Upper lobe of right lung (tissue), 1 donor: ENCODE measurements at regions not wholly inside any gene's neighbourhood (a gene's known extent, or its start where the extent isn't known, plus 50 kb on each side); places are given as distances from the start of the nearest gene placed in this dataset.
"Not testable (repeated sequence)": the region's sequence is repeated elsewhere in the genome, so short reads cannot be mapped to it uniquely, and the experiment has no call there.

Experiments
- ATAC-seq: fragments of 200-7000 bp; cut with Tn5 transposase; one replicate; pipeline ENCODE4 v1.9.1; 2020; ENCODE audit warnings: mild to moderate bottlenecking, moderate library complexity
- DNase-seq: peaks from one replicate; pipeline ENCODE4 v3.0.0-alpha.2; 2020
- H3K27ac ChIP-seq: fragments of 200-600 bp; one replicate; pipeline ENCODE4 v1.8.0; 2022
- H3K27me3 ChIP-seq: fragments of 200-600 bp; one replicate; pipeline ENCODE4 v1.8.0; 2022; ENCODE audit warnings: mild to moderate bottlenecking
- H3K36me3 ChIP-seq: fragments of 200-600 bp; one replicate; pipeline ENCODE4 v1.8.0; 2022
- H3K4me1 ChIP-seq: fragments of 200-600 bp; one replicate; pipeline ENCODE4 v1.8.0; 2022
- H3K4me3 ChIP-seq: fragments of 200-600 bp; one replicate; pipeline ENCODE4 v1.8.0; 2022; ENCODE audit warnings: mild to moderate bottlenecking
- H3K9me3 ChIP-seq: fragments of 200-600 bp; one replicate; pipeline ENCODE4 v1.8.0; 2022
- CTCF ChIP-seq: fragments of 200-600 bp; IDR thresholded peaks from one replicate; pipeline ENCODE4 v1.8.0; 2022; ENCODE audit warnings: antibody characterized with exemption
- intact Hi-C: fragments of 100-400 bp; cut with DNase I; formaldehyde crosslinking; loops from one replicate; pipeline ENCODE4 v1.11.0; 2022
- donor health status: DM: no; HTN: yes; CAD: no; lungs with severe emphysema.

- H3K4me1 ChIP-seq = no peaks in the 10 kb centered on the region
- no peak for TF ChIP-seq CTCF
These were observed 740.7 kb upstream of the CA10 start for GRCh38 chr17:52899235-52899634.

GRCh38 chr17:52895272-52895671, 736.8 kb upstream of the CA10 start:
- DNase-seq = no peak
- Histone ChIP-seq H3K4me3 (no peak overlapping the region), H3K9me3 (no peaks in the 10 kb centered on the region), H3K36me3 (no peaks in the 10 kb centered on the region), H3K27me3 (no peaks in the 10 kb centered on the region), H3K4me1 (no peaks in the 10 kb centered on the region), H3K27ac (no peak overlapping the region)
- intact Hi-C loops = no loop called here
- ATAC-seq = no peak
- no peak for TF ChIP-seq CTCF

More at GRCh38 chr17:52899235-52899634, 740.7 kb upstream of the CA10 start:
- DNase-seq (no peak), ATAC-seq (no peak)
- intact Hi-C loops = no loop called here
- no peak overlapping the region for H3K27ac ChIP-seq
- H3K36me3 ChIP-seq = no peaks in the 10 kb centered on the region
- no peaks in the 10 kb centered on the region for H3K9me3 ChIP-seq
- H3K4me3 ChIP-seq = no peak overlapping the region
- H3K27me3 ChIP-seq = no peaks in the 10 kb centered on the region

- DNase-seq = no peak
- H3K4me3 ChIP-seq = no peak overlapping the region
- no peak for ATAC-seq
- no peaks in the 10 kb centered on the region for H3K9me3 ChIP-seq
- intact Hi-C loops = no loop called here
- no peaks in the 10 kb centered on the region for H3K36me3 ChIP-seq
- TF ChIP-seq CTCF = no peak
- H3K4me1 ChIP-seq = no peaks in the 10 kb centered on the region
- no peak overlapping the region for H3K27ac ChIP-seq
- H3K27me3 ChIP-seq = no peaks in the 10 kb centered on the region
These were observed 733.8 kb upstream of the CA10 start for GRCh38 chr17:52892334-52892733.

- DNase-seq (no peak), ATAC-seq (no peak)
- no peaks in the 10 kb centered on the region for H3K27me3 ChIP-seq
- H3K36me3 ChIP-seq = no peaks in the 10 kb centered on the region
- intact Hi-C loops = no loop called here
- no peaks in the 10 kb centered on the region for H3K9me3 ChIP-seq
- no peak overlapping the region for H3K4me3 ChIP-seq
- TF ChIP-seq CTCF = no peak
- H3K4me1 ChIP-seq = no peaks in the 10 kb centered on the region
- H3K27ac ChIP-seq = no peak overlapping the region
These were observed 727.4 kb upstream of the CA10 start for GRCh38 chr17:52885882-52886281.

- H3K27ac ChIP-seq, H3K4me3 ChIP-seq, H3K9me3 ChIP-seq, H3K27me3 ChIP-seq, H3K4me1 ChIP-seq, H3K36me3 ChIP-seq, ATAC-seq, intact Hi-C loops: not testable (repeated sequence)
- peak; percentile 76 for DNase-seq
These were observed 725.5 kb upstream of the CA10 start for GRCh38 chr17:52883907-52884491.

- H3K36me3 ChIP-seq, ATAC-seq, intact Hi-C loops: not testable (repeated sequence)
These were observed 688.3 kb upstream of the CA10 start for GRCh38 chr17:52846767-52847166.

GRCh38 chr17:52841971-52842370, 683.5 kb upstream of the CA10 start:
- H3K4me3 ChIP-seq = no peak overlapping the region
- no peaks in the 10 kb centered on the region for H3K36me3 ChIP-seq
- DNase-seq = no peak
- H3K4me1 ChIP-seq = no peaks in the 10 kb centered on the region
- no peaks in the 10 kb centered on the region for H3K27me3 ChIP-seq
- intact Hi-C loops = no loop called here
- no peaks in the 10 kb centered on the region for H3K9me3 ChIP-seq
- H3K27ac ChIP-seq = no peak overlapping the region
- ATAC-seq = no peak
- TF ChIP-seq CTCF = no peak

More at GRCh38 chr17:52846767-52847166, 688.3 kb upstream of the CA10 start:
- H3K9me3 ChIP-seq, H3K27me3 ChIP-seq, H3K4me1 ChIP-seq, H3K27ac ChIP-seq, DNase-seq, H3K4me3 ChIP-seq: not testable (repeated sequence)
